Endothelial cell (in vitro differentiated cells): ENCODE measurements at regions not wholly inside any gene's neighbourhood (a gene's known extent, or its start where the extent isn't known, plus 50 kb on each side); places are given as distances from the start of the nearest gene placed in this dataset.
"Not testable (repeated sequence)": the region's sequence is repeated elsewhere in the genome, so short reads cannot be mapped to it uniquely, and the experiment has no call there.

Experiments used
- DNase-seq: peaks from one replicate; pipeline ENCODE4 v3.0.0; 2021; ENCODE audit warnings: low spot score
- H3K27ac Mint-ChIP-seq: one replicate; pipeline ENCODE4 v1.8.0; 2021; ENCODE audit warnings: mixed read lengths, inconsistent platforms; ENCODE audit not compliant: unreplicated experiment
- H3K27me3 Mint-ChIP-seq: one replicate; pipeline ENCODE4 v1.8.0; 2021; ENCODE audit warnings: mild to moderate bottlenecking, moderate library complexity, mixed read lengths, inconsistent platforms; ENCODE audit not compliant: unreplicated experiment
- H3K36me3 Mint-ChIP-seq: one replicate; pipeline ENCODE4 v1.8.0; 2021; ENCODE audit warnings: mild to moderate bottlenecking, low read depth, mixed read lengths, inconsistent platforms; ENCODE audit not compliant: unreplicated experiment
- H3K4me1 Mint-ChIP-seq: one replicate; pipeline ENCODE4 v1.8.0; 2021; ENCODE audit warnings: mild to moderate bottlenecking, mixed read lengths, inconsistent platforms; ENCODE audit not compliant: unreplicated experiment
- H3K4me3 Mint-ChIP-seq: one replicate; pipeline ENCODE4 v1.8.0; 2021; ENCODE audit warnings: mild to moderate bottlenecking, mixed read lengths, inconsistent platforms; ENCODE audit not compliant: unreplicated experiment
- H3K9me3 Mint-ChIP-seq: one replicate; pipeline ENCODE4 v1.8.0; 2021; ENCODE audit warnings: mixed read lengths, inconsistent platforms; ENCODE audit not compliant: unreplicated experiment
- TF ChIP-seq, protein P1 (sequence below): fragments of 200-600 bp; sonication (generic); IDR thresholded peaks from one replicate; pipeline ENCODE4 v1.5.0; 2021; ENCODE audit warnings: antibody characterized with exemption; ENCODE audit not compliant: unreplicated experiment

GRCh38 chr12:126290456-126290855 lies 1225.2 kb downstream of the AACS start:
- no peak overlapping the region for H3K27ac Mint-ChIP-seq
- no peak for DNase-seq
- no peak overlapping the region for H3K4me3 Mint-ChIP-seq
- TF ChIP-seq, protein P1, sequence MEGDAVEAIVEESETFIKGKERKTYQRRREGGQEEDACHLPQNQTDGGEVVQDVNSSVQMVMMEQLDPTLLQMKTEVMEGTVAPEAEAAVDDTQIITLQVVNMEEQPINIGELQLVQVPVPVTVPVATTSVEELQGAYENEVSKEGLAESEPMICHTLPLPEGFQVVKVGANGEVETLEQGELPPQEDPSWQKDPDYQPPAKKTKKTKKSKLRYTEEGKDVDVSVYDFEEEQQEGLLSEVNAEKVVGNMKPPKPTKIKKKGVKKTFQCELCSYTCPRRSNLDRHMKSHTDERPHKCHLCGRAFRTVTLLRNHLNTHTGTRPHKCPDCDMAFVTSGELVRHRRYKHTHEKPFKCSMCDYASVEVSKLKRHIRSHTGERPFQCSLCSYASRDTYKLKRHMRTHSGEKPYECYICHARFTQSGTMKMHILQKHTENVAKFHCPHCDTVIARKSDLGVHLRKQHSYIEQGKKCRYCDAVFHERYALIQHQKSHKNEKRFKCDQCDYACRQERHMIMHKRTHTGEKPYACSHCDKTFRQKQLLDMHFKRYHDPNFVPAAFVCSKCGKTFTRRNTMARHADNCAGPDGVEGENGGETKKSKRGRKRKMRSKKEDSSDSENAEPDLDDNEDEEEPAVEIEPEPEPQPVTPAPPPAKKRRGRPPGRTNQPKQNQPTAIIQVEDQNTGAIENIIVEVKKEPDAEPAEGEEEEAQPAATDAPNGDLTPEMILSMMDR, result no peak
- H3K27me3 Mint-ChIP-seq, result no peaks in the 10 kb centered on the region
- H3K36me3 Mint-ChIP-seq, result no peaks in the 10 kb centered on the region
- H3K9me3 Mint-ChIP-seq, result peaks cover 28% of the 10 kb centered on the region
- H3K4me1 Mint-ChIP-seq, result no peaks in the 10 kb centered on the region

GRCh38 chr12:126291987-126292386 lies 1226.8 kb downstream of the AACS start:
- H3K27me3 Mint-ChIP-seq, H3K4me3 Mint-ChIP-seq, H3K27ac Mint-ChIP-seq, H3K36me3 Mint-ChIP-seq, H3K4me1 Mint-ChIP-seq, DNase-seq: not testable (repeated sequence)
- H3K9me3 Mint-ChIP-seq, result peaks cover 26% of the 10 kb centered on the region

- H3K4me3 Mint-ChIP-seq, result no peak overlapping the region
- DNase-seq, result no peak
- TF ChIP-seq, protein P1, result no peak
- no peaks in the 10 kb centered on the region for H3K4me1 Mint-ChIP-seq
- no peaks in the 10 kb centered on the region for H3K27me3 Mint-ChIP-seq
- H3K9me3 Mint-ChIP-seq, result peaks cover 22% of the 10 kb centered on the region
- H3K36me3 Mint-ChIP-seq, result no peaks in the 10 kb centered on the region
- no peak overlapping the region for H3K27ac Mint-ChIP-seq
These were observed 1230.4 kb downstream of the AACS start for GRCh38 chr12:126295652-126296051.

DNA sequence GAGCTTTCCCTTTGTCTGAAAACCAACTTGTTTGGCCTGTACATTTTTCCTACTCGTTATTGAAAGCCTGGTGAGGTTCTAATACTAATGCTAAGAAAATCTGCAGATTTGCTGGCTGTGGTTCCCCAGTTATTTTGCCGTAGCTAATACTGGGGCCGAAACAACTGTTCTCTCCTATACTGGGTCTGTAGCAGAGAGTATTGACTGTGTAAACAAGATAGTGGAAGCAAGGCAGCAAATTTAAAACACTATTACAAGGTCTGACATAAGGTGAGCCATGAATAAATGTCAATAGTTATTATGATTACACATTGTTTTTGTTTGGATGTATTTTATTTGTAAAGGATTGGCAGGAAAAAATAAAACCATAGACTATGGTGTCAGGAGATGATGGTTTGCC lies 1244.0 kb downstream of the AACS start:
- H3K4me3 Mint-ChIP-seq, result no peak overlapping the region
- no peaks in the 10 kb centered on the region for H3K4me1 Mint-ChIP-seq
- peaks cover 24% of the 10 kb centered on the region for H3K9me3 Mint-ChIP-seq
- H3K27ac Mint-ChIP-seq, result no peak overlapping the region
- TF ChIP-seq, protein P1, result no peak
- peaks cover 2% of the 10 kb centered on the region for H3K27me3 Mint-ChIP-seq
- H3K36me3 Mint-ChIP-seq, result no peaks in the 10 kb centered on the region
- no peak for DNase-seq

- H3K27ac Mint-ChIP-seq, result no peak overlapping the region
- peaks cover 4% of the 10 kb centered on the region for H3K36me3 Mint-ChIP-seq
- TF ChIP-seq, protein P1, result no peak
- H3K27me3 Mint-ChIP-seq, result peaks cover 2% of the 10 kb centered on the region
- no peaks in the 10 kb centered on the region for H3K4me1 Mint-ChIP-seq
- H3K9me3 Mint-ChIP-seq, result peaks cover 28% of the 10 kb centered on the region
- DNase-seq, result no peak
- H3K4me3 Mint-ChIP-seq, result no peak overlapping the region
These were observed 1247.2 kb downstream of the AACS start for GRCh38 chr12:126312457-126312856.

DNA sequence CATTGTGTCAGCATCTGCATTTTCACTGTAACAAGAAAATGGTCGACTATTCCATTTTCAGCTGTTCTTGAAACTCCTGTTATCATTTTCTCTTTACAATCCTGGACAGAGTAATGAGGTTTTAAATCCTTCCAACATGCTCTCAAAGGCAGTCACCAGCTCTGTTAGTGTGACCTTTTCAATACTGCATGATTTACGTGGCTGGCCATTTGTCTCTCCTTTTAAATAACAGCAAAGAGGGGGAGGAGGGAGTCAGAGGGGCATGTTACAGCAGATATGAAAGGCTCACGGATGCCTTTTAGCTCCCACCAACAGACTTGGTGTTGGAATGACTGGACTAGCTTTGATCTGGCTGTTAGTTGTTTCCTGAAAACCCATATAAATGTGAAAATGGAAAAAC lies 1251.2 kb downstream of the AACS start:
- Mint-ChIP-seq H3K36me3 (peaks cover 4% of the 10 kb centered on the region), H3K9me3 (peaks cover 32% of the 10 kb centered on the region), H3K27ac (no peak overlapping the region), H3K27me3 (peaks cover 6% of the 10 kb centered on the region), H3K4me3 (no peak overlapping the region), H3K4me1 (no peaks in the 10 kb centered on the region)
- DNase-seq, result no peak
- TF ChIP-seq, protein P1, result no peak
